SK-N-MC (cell line): ENCODE measurements at regions not wholly inside any gene's neighbourhood (a gene's known extent, or its start where the extent isn't known, plus 50 kb on each side); places are given as distances from the start of the nearest gene placed in this dataset.
A peak's percentile ranks its signal among the peaks of the same experiment; 100 is the strongest.

Experiments used
- DNase-seq: peaks from one replicate; pipeline ENCODE4 v3.0.0-alpha.2; 2011; ENCODE audit warnings: low read depth, low spot score
- H3K27ac ChIP-seq: fragments of 200-600 bp; sonication (generic); 2 replicates; pipeline ENCODE4 v1.5.1; 2016; ENCODE audit warnings: mixed run types
- H3K36me3 ChIP-seq: fragments of 200-600 bp; sonication (generic); 2 replicates; pipeline ENCODE4 v1.6.1; 2017; ENCODE audit warnings: antibody characterized with exemption, low read length, mixed read lengths; ENCODE audit not compliant: insufficient read depth
- H3K4me3 ChIP-seq: fragments of 200-600 bp; sonication (generic); 2 replicates; pipeline ENCODE4 v1.5.1; 2016
- H3K9ac ChIP-seq: fragments of 200-600 bp; sonication (generic); 2 replicates; pipeline ENCODE4 v1.8.0; 2017; ENCODE audit warnings: mixed run types, mixed read lengths; ENCODE audit not compliant: insufficient read length
- H3K9me3 ChIP-seq: fragments of 200-600 bp; sonication (generic); 2 replicates; pipeline ENCODE4 v1.6.1; 2017; ENCODE audit warnings: low read depth, mild to moderate bottlenecking, antibody characterized with exemption, low read length, moderate library complexity, mixed read lengths
- EZH2 ChIP-seq: fragments of 200-600 bp; sonication (generic); IDR thresholded peaks from one replicate; pipeline ENCODE4 v1.6.1; 2017; ENCODE audit warnings: antibody characterized with exemption
- FOXP2 ChIP-seq: optimal IDR thresholded peaks from 2 replicates; pipeline ENCODE3; 2011; ENCODE audit warnings: mild to moderate bottlenecking, moderate library complexity; ENCODE audit not compliant: insufficient read depth; ENCODE audit errors: extremely low read length, control extremely low read depth
- POLR2AphosphoS5 ChIP-seq: IDR thresholded peaks from 2 replicates; pipeline ENCODE4 v1.6.1; 2012; ENCODE audit warnings: mild to moderate bottlenecking, low read depth, low read length, borderline replicate concordance

GRCh38 chr15:36358094-36358493 is 221.3 kb upstream of the CDIN1 start:
- Histone ChIP-seq H3K36me3 (no peaks in the 10 kb centered on the region), H3K9me3 (no peaks in the 10 kb centered on the region), H3K27ac (no peak overlapping the region), H3K9ac (no peak overlapping the region), H3K4me3 (no peak overlapping the region)
- no peak for TF ChIP-seq EZH2
- no peak for TF ChIP-seq FOXP2
- TF ChIP-seq POLR2AphosphoS5, result no peak
- DNase-seq, result no peak

- Histone ChIP-seq H3K27ac (no peak overlapping the region), H3K9ac (no peak overlapping the region), H3K9me3 (no peaks in the 10 kb centered on the region), H3K36me3 (no peaks in the 10 kb centered on the region), H3K4me3 (no peak overlapping the region)
- TF ChIP-seq POLR2AphosphoS5 (no peak), FOXP2 (no peak), EZH2 (no peak)
- no peak for DNase-seq
Measured at GRCh38 chr15:36358523-36358922, 220.9 kb upstream of the CDIN1 start.

- no peaks in the 10 kb centered on the region for H3K9me3 ChIP-seq
- H3K27ac ChIP-seq, result no peak overlapping the region
- no peak for TF ChIP-seq POLR2AphosphoS5
- no peak for TF ChIP-seq FOXP2
- no peak for TF ChIP-seq EZH2
- H3K36me3 ChIP-seq, result no peaks in the 10 kb centered on the region
- no peak for DNase-seq
- no peak overlapping the region for H3K4me3 ChIP-seq
- no peak overlapping the region for H3K9ac ChIP-seq
Measured at GRCh38 chr15:36359286-36359685, 220.1 kb upstream of the CDIN1 start.

GRCh38 chr15:36361351-36361870 is 218.0 kb upstream of the CDIN1 start:
- DNase-seq, result no peak
- H3K4me3 ChIP-seq, result no peak overlapping the region
- no peak overlapping the region for H3K9ac ChIP-seq
- no peaks in the 10 kb centered on the region for H3K36me3 ChIP-seq
- no peak overlapping the region for H3K27ac ChIP-seq
- no peaks in the 10 kb centered on the region for H3K9me3 ChIP-seq
- no peak for TF ChIP-seq EZH2
- TF ChIP-seq FOXP2, result no peak
- TF ChIP-seq POLR2AphosphoS5, result no peak

- no peaks in the 10 kb centered on the region for H3K9me3 ChIP-seq
- no peak overlapping the region for H3K4me3 ChIP-seq
- TF ChIP-seq POLR2AphosphoS5 (no peak), EZH2 (no peak), FOXP2 (no peak)
- H3K36me3 ChIP-seq, result no peaks in the 10 kb centered on the region
- no peak overlapping the region for H3K27ac ChIP-seq
- H3K9ac ChIP-seq, result no peak overlapping the region
- DNase-seq, result no peak
Measured at GRCh38 chr15:36362509-36362915, 216.9 kb upstream of the CDIN1 start.

- Histone ChIP-seq H3K9me3 (no peaks in the 10 kb centered on the region), H3K4me3 (no peak overlapping the region), H3K36me3 (no peaks in the 10 kb centered on the region), H3K27ac (no peak overlapping the region), H3K9ac (no peak overlapping the region)
- TF ChIP-seq FOXP2 (no peak), EZH2 (no peak), POLR2AphosphoS5 (no peak)
- no peak for DNase-seq
Measured at GRCh38 chr15:36363335-36363734, 216.1 kb upstream of the CDIN1 start.

- 0 out of 2 replicates have a peak overlapping the region, but pooled peaks have one; percentile 9 for H3K4me3 ChIP-seq
- no peaks in the 10 kb centered on the region for H3K9me3 ChIP-seq
- no peaks in the 10 kb centered on the region for H3K36me3 ChIP-seq
- DNase-seq, result no peak
- H3K9ac ChIP-seq, result no peak overlapping the region
- TF ChIP-seq EZH2 (no peak), FOXP2 (no peak), POLR2AphosphoS5 (no peak)
- H3K27ac ChIP-seq, result no peak overlapping the region
Measured at GRCh38 chr15:36364377-36364776, 215.0 kb upstream of the CDIN1 start.

GRCh38 chr15:36365963-36366362 is 213.5 kb upstream of the CDIN1 start:
- TF ChIP-seq EZH2, result no peak
- TF ChIP-seq POLR2AphosphoS5, result no peak
- no peak for TF ChIP-seq FOXP2
- Histone ChIP-seq H3K36me3 (no peaks in the 10 kb centered on the region), H3K9me3 (no peaks in the 10 kb centered on the region), H3K9ac (no peak overlapping the region), H3K27ac (no peak overlapping the region), H3K4me3 (no peak overlapping the region)
- no peak for DNase-seq

GRCh38 chr15:36370051-36370730 is 209.2 kb upstream of the CDIN1 start:
- Histone ChIP-seq H3K9me3 (no peaks in the 10 kb centered on the region), H3K9ac (no peak overlapping the region), H3K4me3 (no peak overlapping the region), H3K36me3 (no peaks in the 10 kb centered on the region), H3K27ac (no peak overlapping the region)
- TF ChIP-seq EZH2, result no peak
- no peak for TF ChIP-seq FOXP2
- no peak for TF ChIP-seq POLR2AphosphoS5
- no peak for DNase-seq
